ENCODE measurements at regions not wholly inside any gene's neighbourhood (a gene's known extent, or its start where the extent isn't known, plus 50 kb on each side); places are given as distances from the start of the nearest gene placed in this dataset.

DNA sequence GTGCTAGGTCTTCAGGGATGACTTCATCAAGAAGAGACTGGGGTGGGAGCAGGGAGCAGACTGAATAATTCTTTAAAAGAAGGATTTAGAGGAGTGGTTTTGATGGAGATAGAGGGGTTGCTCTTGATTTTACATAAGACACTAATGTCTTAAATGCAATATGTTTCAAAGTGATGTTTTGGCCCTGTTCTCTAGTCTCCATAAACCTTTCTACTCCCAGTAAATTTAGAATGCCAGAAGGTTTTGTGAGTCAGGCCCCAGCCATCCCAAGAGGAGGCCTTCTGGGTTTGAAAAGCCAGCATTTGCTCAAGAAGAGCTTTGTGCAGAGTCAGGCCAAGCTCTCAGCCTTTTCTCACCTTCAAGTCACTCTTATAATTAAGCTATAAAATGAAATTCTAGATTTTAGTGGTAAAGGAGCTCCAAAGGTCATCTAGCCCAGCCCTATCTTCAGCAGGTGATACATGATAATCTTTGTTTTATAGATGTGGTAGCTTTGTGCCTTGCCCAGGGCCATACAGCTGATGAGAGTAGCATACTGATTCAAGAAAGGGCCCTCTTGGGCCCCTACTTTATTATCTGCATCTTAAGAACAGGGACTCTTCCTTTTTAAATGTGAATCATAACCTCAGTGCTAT is 122.8 kb upstream of the MTNR1B start:
- Histone ChIP-seq H3K4me3 (ENCODE audit: low read depth in 1 of 3, low read length in 3 of 3) (no peak overlapping the region), H3K27me3 (ENCODE audit: control insufficient read depth in 4 of 4, insufficient read depth in 4 of 4, low read length in 3 of 4) (no peaks in the 10 kb centered on the region), H3K27ac (ENCODE audit: low read depth in 1 of 2, low read length in 2 of 2) (no peak overlapping the region), H3K36me3 (ENCODE audit: control insufficient read depth in 4 of 4, insufficient read depth in 3 of 4, low read depth in 1 of 4, low read length in 3 of 4) (no peaks in the 10 kb centered on the region), H3K9ac (ENCODE audit: low read depth in 1 of 2, low read length in 2 of 2) (no peak overlapping the region), H3K4me1 (ENCODE audit: control insufficient read depth in 4 of 4, insufficient read depth in 4 of 4, low read length in 3 of 4) (no peaks in the 10 kb centered on the region), H3K9me3 (ENCODE audit: control insufficient read depth in 4 of 4, low read length in 3 of 4) (no peaks in the 10 kb centered on the region)
- DNase-seq (ENCODE audit: low spot score) = no peak
- TF ChIP-seq RXRA (IDR thresholded peaks at IDR 0.05) = no peak
- no peak for TF ChIP-seq RAD21 (IDR thresholded peaks at IDR 0.05)

DNA sequence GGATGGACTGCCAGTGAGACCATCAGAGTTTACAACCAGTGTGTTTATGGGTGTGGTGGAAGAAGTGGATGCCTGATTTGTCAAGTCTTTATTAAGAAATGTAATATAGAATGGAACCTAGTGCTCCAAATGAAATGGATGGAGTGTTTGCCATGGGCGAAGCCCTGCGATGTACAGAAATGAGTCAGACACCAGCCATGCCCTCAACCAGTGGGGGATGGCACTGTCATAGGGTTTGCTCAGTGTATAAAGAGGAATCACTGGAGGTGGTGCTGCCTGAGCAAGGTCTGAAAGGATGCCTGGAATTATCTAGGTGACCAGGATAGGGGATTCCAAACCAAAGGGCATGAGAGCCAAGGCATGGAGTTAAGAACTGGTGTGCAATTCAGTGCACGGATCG is 120.9 kb upstream of the MTNR1B start:
- 92% methylated on average over 4 of the region's 4 CpGs for WGBS

More for the DNA sequence above, 120.9 kb upstream of the MTNR1B start:
- TF ChIP-seq, protein P1, sequence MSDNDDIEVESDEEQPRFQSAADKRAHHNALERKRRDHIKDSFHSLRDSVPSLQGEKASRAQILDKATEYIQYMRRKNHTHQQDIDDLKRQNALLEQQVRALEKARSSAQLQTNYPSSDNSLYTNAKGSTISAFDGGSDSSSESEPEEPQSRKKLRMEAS (IDR thresholded peaks at IDR 0.05) = no peak
- no peak for TF ChIP-seq RAD21 (IDR thresholded peaks at IDR 0.05)
- TF ChIP-seq, protein P2, sequence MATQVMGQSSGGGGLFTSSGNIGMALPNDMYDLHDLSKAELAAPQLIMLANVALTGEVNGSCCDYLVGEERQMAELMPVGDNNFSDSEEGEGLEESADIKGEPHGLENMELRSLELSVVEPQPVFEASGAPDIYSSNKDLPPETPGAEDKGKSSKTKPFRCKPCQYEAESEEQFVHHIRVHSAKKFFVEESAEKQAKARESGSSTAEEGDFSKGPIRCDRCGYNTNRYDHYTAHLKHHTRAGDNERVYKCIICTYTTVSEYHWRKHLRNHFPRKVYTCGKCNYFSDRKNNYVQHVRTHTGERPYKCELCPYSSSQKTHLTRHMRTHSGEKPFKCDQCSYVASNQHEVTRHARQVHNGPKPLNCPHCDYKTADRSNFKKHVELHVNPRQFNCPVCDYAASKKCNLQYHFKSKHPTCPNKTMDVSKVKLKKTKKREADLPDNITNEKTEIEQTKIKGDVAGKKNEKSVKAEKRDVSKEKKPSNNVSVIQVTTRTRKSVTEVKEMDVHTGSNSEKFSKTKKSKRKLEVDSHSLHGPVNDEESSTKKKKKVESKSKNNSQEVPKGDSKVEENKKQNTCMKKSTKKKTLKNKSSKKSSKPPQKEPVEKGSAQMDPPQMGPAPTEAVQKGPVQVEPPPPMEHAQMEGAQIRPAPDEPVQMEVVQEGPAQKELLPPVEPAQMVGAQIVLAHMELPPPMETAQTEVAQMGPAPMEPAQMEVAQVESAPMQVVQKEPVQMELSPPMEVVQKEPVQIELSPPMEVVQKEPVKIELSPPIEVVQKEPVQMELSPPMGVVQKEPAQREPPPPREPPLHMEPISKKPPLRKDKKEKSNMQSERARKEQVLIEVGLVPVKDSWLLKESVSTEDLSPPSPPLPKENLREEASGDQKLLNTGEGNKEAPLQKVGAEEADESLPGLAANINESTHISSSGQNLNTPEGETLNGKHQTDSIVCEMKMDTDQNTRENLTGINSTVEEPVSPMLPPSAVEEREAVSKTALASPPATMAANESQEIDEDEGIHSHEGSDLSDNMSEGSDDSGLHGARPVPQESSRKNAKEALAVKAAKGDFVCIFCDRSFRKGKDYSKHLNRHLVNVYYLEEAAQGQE (IDR thresholded peaks at IDR 0.05) = no peak
- TF ChIP-seq SP1 (IDR thresholded peaks at IDR 0.05) = no peak
- TF ChIP-seq YY1 (IDR thresholded peaks at IDR 0.05) = no peak
- no peak for TF ChIP-seq FOXA2 (IDR thresholded peaks at IDR 0.05)
- no peak for TF ChIP-seq GABPA (IDR thresholded peaks at IDR 0.05 in 1 of 2, conservative IDR thresholded peaks at IDR 0.05 in 1 of 2)
- TF ChIP-seq, protein P3, sequence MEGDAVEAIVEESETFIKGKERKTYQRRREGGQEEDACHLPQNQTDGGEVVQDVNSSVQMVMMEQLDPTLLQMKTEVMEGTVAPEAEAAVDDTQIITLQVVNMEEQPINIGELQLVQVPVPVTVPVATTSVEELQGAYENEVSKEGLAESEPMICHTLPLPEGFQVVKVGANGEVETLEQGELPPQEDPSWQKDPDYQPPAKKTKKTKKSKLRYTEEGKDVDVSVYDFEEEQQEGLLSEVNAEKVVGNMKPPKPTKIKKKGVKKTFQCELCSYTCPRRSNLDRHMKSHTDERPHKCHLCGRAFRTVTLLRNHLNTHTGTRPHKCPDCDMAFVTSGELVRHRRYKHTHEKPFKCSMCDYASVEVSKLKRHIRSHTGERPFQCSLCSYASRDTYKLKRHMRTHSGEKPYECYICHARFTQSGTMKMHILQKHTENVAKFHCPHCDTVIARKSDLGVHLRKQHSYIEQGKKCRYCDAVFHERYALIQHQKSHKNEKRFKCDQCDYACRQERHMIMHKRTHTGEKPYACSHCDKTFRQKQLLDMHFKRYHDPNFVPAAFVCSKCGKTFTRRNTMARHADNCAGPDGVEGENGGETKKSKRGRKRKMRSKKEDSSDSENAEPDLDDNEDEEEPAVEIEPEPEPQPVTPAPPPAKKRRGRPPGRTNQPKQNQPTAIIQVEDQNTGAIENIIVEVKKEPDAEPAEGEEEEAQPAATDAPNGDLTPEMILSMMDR (IDR thresholded peaks at IDR 0.05; ENCODE audit: low read depth, low read length, missing input control) = no peak
- no peak for TF ChIP-seq TAF1 (conservative IDR thresholded peaks at IDR 0.05)
- TF ChIP-seq RXRA (IDR thresholded peaks at IDR 0.05) = no peak
- TF ChIP-seq, protein P4, sequence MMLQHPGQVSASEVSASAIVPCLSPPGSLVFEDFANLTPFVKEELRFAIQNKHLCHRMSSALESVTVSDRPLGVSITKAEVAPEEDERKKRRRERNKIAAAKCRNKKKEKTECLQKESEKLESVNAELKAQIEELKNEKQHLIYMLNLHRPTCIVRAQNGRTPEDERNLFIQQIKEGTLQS (IDR thresholded peaks at IDR 0.05) = no peak
- TF ChIP-seq, protein P5, sequence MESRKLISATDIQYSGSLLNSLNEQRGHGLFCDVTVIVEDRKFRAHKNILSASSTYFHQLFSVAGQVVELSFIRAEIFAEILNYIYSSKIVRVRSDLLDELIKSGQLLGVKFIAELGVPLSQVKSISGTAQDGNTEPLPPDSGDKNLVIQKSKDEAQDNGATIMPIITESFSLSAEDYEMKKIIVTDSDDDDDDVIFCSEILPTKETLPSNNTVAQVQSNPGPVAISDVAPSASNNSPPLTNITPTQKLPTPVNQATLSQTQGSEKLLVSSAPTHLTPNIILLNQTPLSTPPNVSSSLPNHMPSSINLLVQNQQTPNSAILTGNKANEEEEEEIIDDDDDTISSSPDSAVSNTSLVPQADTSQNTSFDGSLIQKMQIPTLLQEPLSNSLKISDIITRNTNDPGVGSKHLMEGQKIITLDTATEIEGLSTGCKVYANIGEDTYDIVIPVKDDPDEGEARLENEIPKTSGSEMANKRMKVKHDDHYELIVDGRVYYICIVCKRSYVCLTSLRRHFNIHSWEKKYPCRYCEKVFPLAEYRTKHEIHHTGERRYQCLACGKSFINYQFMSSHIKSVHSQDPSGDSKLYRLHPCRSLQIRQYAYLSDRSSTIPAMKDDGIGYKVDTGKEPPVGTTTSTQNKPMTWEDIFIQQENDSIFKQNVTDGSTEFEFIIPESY (IDR thresholded peaks at IDR 0.05) = no peak
- no peak for TF ChIP-seq NR2F2 (IDR thresholded peaks at IDR 0.05)
- TF ChIP-seq JUND (IDR thresholded peaks at IDR 0.05) = no peak
- no peak for TF ChIP-seq FOXA1 (IDR thresholded peaks at IDR 0.05)
- no peak for TF ChIP-seq EGR1 (IDR thresholded peaks at IDR 0.05; ENCODE audit: low read depth in 2 of 2)
- no peak overlapping the region for H3K27ac ChIP-seq (ENCODE audit: low read depth in 1 of 2, low read length in 2 of 2)
- H3K36me3 ChIP-seq (ENCODE audit: control insufficient read depth in 4 of 4, insufficient read depth in 3 of 4, low read depth in 1 of 4, low read length in 3 of 4) = no peaks in the 10 kb centered on the region
- no peaks in the 10 kb centered on the region for H3K4me1 ChIP-seq (ENCODE audit: control insufficient read depth in 4 of 4, insufficient read depth in 4 of 4, low read length in 3 of 4)
- no peaks in the 10 kb centered on the region for H3K9me3 ChIP-seq (ENCODE audit: control insufficient read depth in 4 of 4, low read length in 3 of 4)
- H3K27me3 ChIP-seq (ENCODE audit: control insufficient read depth in 4 of 4, insufficient read depth in 4 of 4, low read length in 3 of 4) = no peaks in the 10 kb centered on the region
- DNase-seq (ENCODE audit: low spot score) = no peak
- H3K9ac ChIP-seq (ENCODE audit: low read depth in 1 of 2, low read length in 2 of 2) = no peak overlapping the region
- no peak overlapping the region for H3K4me3 ChIP-seq (ENCODE audit: low read depth in 1 of 3, low read length in 3 of 3)

Measured in liver (tissue), 8 donors.